IMR-90 (cell line): ENCODE measurements at regions not wholly inside any gene's neighbourhood (a gene's known extent, or its start where the extent isn't known, plus 50 kb on each side); places are given as distances from the start of the nearest gene placed in this dataset.

Experiments
- ATAC-seq: fragments of 200-7000 bp; cut with Tn5 transposase; 2 replicates; pipeline ENCODE4 v1.9.1; 2020; ENCODE audit warnings: low read depth, mild to moderate bottlenecking, moderate library complexity
- BruUV-seq: library from RNA; stranded (reverse); fragments of 400-500 nt; replicated peaks from 2 replicates; lab custom pipeline; 2021; lab: Mats Ljungman, UMichigan
- CTCF ChIA-PET: fragments of 300-600 bp; formaldehyde crosslinking; extraction: SDS; loops from one replicate; lab custom pipeline; 2021; ENCODE audit warnings: antibody characterized with exemption; lab: Yijun Ruan, JAX
- POLR2A ChIA-PET: fragments of 300-600 bp; sonication (Branson Sonifier 250); formaldehyde crosslinking; loops from one replicate; lab custom pipeline; 2022; ENCODE audit warnings: antibody characterized with exemption; ENCODE audit not compliant: unreplicated experiment; lab: Charles Lee
- DNase-seq: peaks from one replicate; pipeline ENCODE4 v3.0.0; 2013
- H2AFZ ChIP-seq: replicated peaks from 2 replicates; pipeline ENCODE3; 2013; ENCODE audit warnings: low read length, mild to moderate bottlenecking; ENCODE audit not compliant: poor library complexity
- H2AK5ac ChIP-seq: 2 replicates; pipeline ENCODE4 v1.6.1; 2013; ENCODE audit warnings: low read depth, low read length, inconsistent platforms
- H2AK9ac ChIP-seq: replicated peaks from 2 replicates; pipeline ENCODE3; 2013; ENCODE audit warnings: mild to moderate bottlenecking, low read depth, low read length, moderate library complexity; ENCODE audit not compliant: poor library complexity
- H2BK120ac ChIP-seq: 2 replicates; pipeline ENCODE4 v1.6.1; 2013; ENCODE audit warnings: low read depth, low read length, inconsistent platforms
- H2BK15ac ChIP-seq: 3 replicates; pipeline ENCODE4 v1.6.1; 2013; ENCODE audit warnings: low read depth, low read length, inconsistent platforms
- H2BK20ac ChIP-seq: 2 replicates; pipeline ENCODE4 v1.6.1; 2013; ENCODE audit warnings: low read depth, mild to moderate bottlenecking, inconsistent platforms, low read length, moderate library complexity
- H2BK5ac ChIP-seq: 2 replicates; pipeline ENCODE4 v1.6.1; 2013; ENCODE audit warnings: mild to moderate bottlenecking, low read depth, low read length, inconsistent platforms; ENCODE audit not compliant: poor library complexity, severe bottlenecking
- H3K14ac ChIP-seq: replicated peaks from 2 replicates; pipeline ENCODE4 v1.6.1; 2013; ENCODE audit warnings: low read depth, low read length, inconsistent platforms
- H3K18ac ChIP-seq: 2 replicates; pipeline ENCODE4 v1.6.1; 2013; ENCODE audit warnings: low read depth, low read length, control low read depth
- H3K23ac ChIP-seq: 2 replicates; pipeline ENCODE4 v1.6.1; 2013; ENCODE audit warnings: low read depth, low read length, inconsistent platforms
- H3K27ac ChIP-seq: 2 replicates; pipeline ENCODE4 v1.5.1; 2013; ENCODE audit warnings: mild to moderate bottlenecking, control low read depth, low read length; ENCODE audit not compliant: insufficient read depth
- H3K27me3 ChIP-seq: 2 replicates; pipeline ENCODE4 v1.6.1; 2013; ENCODE audit warnings: low read length; ENCODE audit not compliant: control insufficient read depth, insufficient read depth
- H3K36me3 ChIP-seq: 2 replicates; pipeline ENCODE4 v1.6.1; 2013; ENCODE audit warnings: low read length, mixed read lengths; ENCODE audit not compliant: control insufficient read depth, insufficient read depth
- H3K4ac ChIP-seq: 2 replicates; pipeline ENCODE4 v1.6.1; 2013; ENCODE audit warnings: low read depth, low read length, inconsistent platforms
- H3K4me1 ChIP-seq: 2 replicates; pipeline ENCODE4 v1.6.1; 2013; ENCODE audit warnings: low read length, mixed read lengths; ENCODE audit not compliant: control insufficient read depth, insufficient read depth
- H3K4me2 ChIP-seq: 2 replicates; pipeline ENCODE4 v1.6.1; 2013; ENCODE audit warnings: low read depth, mild to moderate bottlenecking, control low read depth, low read length, moderate library complexity
- H3K4me3 ChIP-seq: 2 replicates; pipeline ENCODE4 v1.5.1; 2013; ENCODE audit warnings: low read depth, mild to moderate bottlenecking, control low read depth, low read length, moderate library complexity; ENCODE audit not compliant: insufficient read depth
- H3K56ac ChIP-seq: 2 replicates; pipeline ENCODE4 v1.6.1; 2013; ENCODE audit warnings: low read length, inconsistent platforms; ENCODE audit not compliant: insufficient read depth; ENCODE audit errors: extremely low read depth
- H3K79me1 ChIP-seq, 2 experiments: 2 replicates each; pipeline ENCODE4 v1.6.1; 2013; ENCODE audit warnings: low read length in 2 of 2, inconsistent platforms in 1 of 2, low read depth in 1 of 2
- H3K9ac ChIP-seq: 2 replicates; pipeline ENCODE4 v1.6.1; 2013; ENCODE audit warnings: low read depth, low read length, control low read depth
- H3K9me1 ChIP-seq: 2 replicates; pipeline ENCODE4 v1.6.1; 2013; ENCODE audit warnings: low read length, inconsistent platforms; ENCODE audit not compliant: insufficient read depth
- H3K9me3 ChIP-seq: 2 replicates; pipeline ENCODE4 v1.6.1; 2013; ENCODE audit warnings: low read length; ENCODE audit not compliant: control insufficient read depth, insufficient read depth
- H4K20me1 ChIP-seq: 2 replicates; pipeline ENCODE4 v1.6.1; 2013; ENCODE audit warnings: low read length, inconsistent platforms; ENCODE audit not compliant: insufficient read depth
- H4K5ac ChIP-seq: 2 replicates; pipeline ENCODE4 v1.6.1; 2013; ENCODE audit warnings: mild to moderate bottlenecking, low read depth, low read length, control low read depth
- H4K8ac ChIP-seq, 2 experiments: 2 replicates each; pipeline ENCODE4 v1.6.1; 2013; ENCODE audit warnings: low read depth in 2 of 2, low read length in 2 of 2, control low read depth in 1 of 2, inconsistent platforms in 1 of 2
- H4K91ac ChIP-seq: 2 replicates; pipeline ENCODE4 v1.6.1; 2013; ENCODE audit warnings: low read depth, low read length, inconsistent platforms; ENCODE audit not compliant: insufficient read depth
- CHD1 ChIP-seq: IDR thresholded peaks from 2 replicates; pipeline ENCODE4 v1.6.1; 2012; ENCODE audit warnings: low read depth, low read length, improper control_type of control experiment
- MAFK ChIP-seq: IDR thresholded peaks from 2 replicates; pipeline ENCODE4 v1.6.1; 2012; ENCODE audit warnings: low read depth, low read length, improper control_type of control experiment
- MXI1 ChIP-seq: IDR thresholded peaks from 2 replicates; pipeline ENCODE4 v1.6.1; 2012; ENCODE audit warnings: low read depth, mild to moderate bottlenecking, low read length, moderate library complexity, borderline replicate concordance
- NFE2L2 ChIP-seq: fragments of 150-350 bp; IDR thresholded peaks from 2 replicates; pipeline ENCODE4 v1.6.1; 2016; ENCODE audit warnings: low read depth, mild to moderate bottlenecking, low read length
- POLR2A ChIP-seq: IDR thresholded peaks from 2 replicates; pipeline ENCODE4 v1.6.1; 2012; ENCODE audit warnings: mild to moderate bottlenecking, low read depth, low read length
- RCOR1 ChIP-seq: IDR thresholded peaks from 2 replicates; pipeline ENCODE4 v1.6.1; 2012; ENCODE audit warnings: mild to moderate bottlenecking, low read length, improper control_type of control experiment; ENCODE audit not compliant: insufficient replicate concordance
- WGBS, 2 experiments: methylation state at CpG; one replicate each; pipeline versions ENCODE4 v1.1.5 to v1.1.7; 2013; ENCODE audit warnings: missing lambda C conversion rate in 2 of 2; ENCODE audit not compliant: insufficient read length in 1 of 2; ENCODE audit errors: extremely low coverage in 2 of 2; 5-methylcytosine and 5-hydroxymethylcytosine counted together
- dilution Hi-C: fragments of 300-500 bp; cut with HindIII; formaldehyde crosslinking; loops from one replicate; pipeline ENCODE4 v1.14.3; 2018; ENCODE audit warnings: low sequenced_read_pairs; ENCODE audit not compliant: unreplicated experiment
- in situ Hi-C: fragments of 300-500 bp; cut with MboI; formaldehyde crosslinking; loops from 3 replicates; pipeline ENCODE4 v1.14.3; 2019; ENCODE audit warnings: low sequenced_read_pairs, inconsistent platforms, mixed read lengths
- intact Hi-C: fragments of 100-400 bp; cut with micrococcal nuclease; formaldehyde crosslinking; loops from 2 replicates; pipeline ENCODE4 v1.10.0; 2022

GRCh38 chr5:40270274-40270845, 409.4 kb upstream of the PTGER4 start:
- H2BK120ac ChIP-seq: peak overlapping the region; percentile 35
- peaks cover 8% of the 10 kb centered on the region; the same call in 1 of the 2 replicates for H3K4me1 ChIP-seq
- no peak overlapping the region for H3K9ac ChIP-seq
- H3K56ac ChIP-seq: no peak overlapping the region
- DNase-seq: peak; percentile 1
- H3K27ac ChIP-seq: no peak overlapping the region; the same call in 1 of the 2 replicates
- peak overlapping the region; percentile 47 for H3K4me2 ChIP-seq
- H3K79me1 ChIP-seq: no peaks in the 10 kb centered on the region
- peak overlapping the region; percentile 80; the same call in 1 of the 2 replicates for H4K5ac ChIP-seq
- ChIA-PET CTCF (interaction anchor here (0.7 kb wide), 1 partner anchor 38 kb away, joined by 5 read pairs; no protein-coding TSS in a partner anchor), POLR2A (interaction anchor here (0.6 kb wide), 1 partner anchor 87 kb away, joined by 12 read pairs; no protein-coding TSS in a partner anchor)
- intact Hi-C loops: no loop called here
- H4K20me1 ChIP-seq: no peaks in the 10 kb centered on the region
- peak overlapping the region; percentile 69; the same call in 1 of the 2 replicates for H3K4ac ChIP-seq
- H3K27me3 ChIP-seq: no peaks in the 10 kb centered on the region
- peak overlapping the region in 1 of 2 experiments; percentile 43; a peak in 1 of 4 replicates for H4K8ac ChIP-seq
- no CpG with 5 or more reads among the region's 2 CpGs for WGBS, 2 experiments
- no peak overlapping the region for H3K23ac ChIP-seq
- dilution Hi-C loops: no loop called here
- TF ChIP-seq CHD1: no peak
- TF ChIP-seq MXI1: no peak
- no peak for TF ChIP-seq RCOR1
- TF ChIP-seq POLR2A: no peak
- TF ChIP-seq MAFK: no peak
- TF ChIP-seq NFE2L2: no peak
- H3K14ac ChIP-seq: no peak overlapping the region
- peak overlapping the region; percentile 69; the same call in 1 of the 2 replicates for H3K18ac ChIP-seq
- in situ Hi-C loops: no loop called here
- H3K9me1 ChIP-seq: peaks cover 8% of the 10 kb centered on the region; the same call in 1 of the 2 replicates
- ATAC-seq: peak; percentile 22
- no TSS peak for BruUV-seq
- H2BK15ac ChIP-seq: no peak overlapping the region; the same call in 2 of the 3 replicates
- H3K4me3 ChIP-seq: no peak overlapping the region
- no peak overlapping the region for H2AK5ac ChIP-seq
- H3K9me3 ChIP-seq: no peaks in the 10 kb centered on the region
- H2AFZ ChIP-seq: no peak overlapping the region
- H3K36me3 ChIP-seq: no peaks in the 10 kb centered on the region
- peak overlapping the region; percentile 78 for H2BK20ac ChIP-seq
- peak overlapping the region; percentile 6; the same call in 1 of the 2 replicates for H4K91ac ChIP-seq
- H2BK5ac ChIP-seq: no peak overlapping the region
- no peak overlapping the region for H2AK9ac ChIP-seq
